ENCODE measurements at regions not wholly inside any gene's neighbourhood (a gene's known extent, or its start where the extent isn't known, plus 50 kb on each side); places are given as distances from the start of the nearest gene placed in this dataset.

GRCh38 chr1:173301507-173301906 lies 94.4 kb upstream of the TNFSF4 start:
- Histone ChIP-seq H3K27ac (ENCODE audit: low read depth in 1 of 2, low read length in 1 of 2) (no peak overlapping the region), H3K36me3 (ENCODE audit: control insufficient read depth in 4 of 4, insufficient read depth in 4 of 4, low read length in 4 of 4) (no peaks in the 10 kb centered on the region), H3K9ac (ENCODE audit: insufficient read depth in 1 of 2, low read length in 2 of 2) (no peak overlapping the region), H3K27me3 (ENCODE audit: control insufficient read depth in 3 of 3, insufficient read depth in 3 of 3, low read length in 2 of 3) (no peaks in the 10 kb centered on the region), H3K4me1 (ENCODE audit: control insufficient read depth in 5 of 5, insufficient read depth in 5 of 5, low read length in 5 of 5) (peaks cover 0 to 13% (median 0%) of the 10 kb centered on the region in 5 donors), H3K4me3 (no peak overlapping the region), H3K9me3 (ENCODE audit: control insufficient read depth in 4 of 4, insufficient read depth in 3 of 4, low read length in 3 of 4) (no peaks in the 10 kb centered on the region)
- no peak for ATAC-seq (ENCODE audit: insufficient read depth, low FRiP score)
- 92 to 95% methylated on average over 1 of the region's 1 CpG for WGBS, 2 donors
- TF ChIP-seq CTCF (IDR thresholded peaks at IDR 0.05; ENCODE audit: control extremely low read depth, extremely low read depth) = no peak
- no peak for DNase-seq

DNA sequence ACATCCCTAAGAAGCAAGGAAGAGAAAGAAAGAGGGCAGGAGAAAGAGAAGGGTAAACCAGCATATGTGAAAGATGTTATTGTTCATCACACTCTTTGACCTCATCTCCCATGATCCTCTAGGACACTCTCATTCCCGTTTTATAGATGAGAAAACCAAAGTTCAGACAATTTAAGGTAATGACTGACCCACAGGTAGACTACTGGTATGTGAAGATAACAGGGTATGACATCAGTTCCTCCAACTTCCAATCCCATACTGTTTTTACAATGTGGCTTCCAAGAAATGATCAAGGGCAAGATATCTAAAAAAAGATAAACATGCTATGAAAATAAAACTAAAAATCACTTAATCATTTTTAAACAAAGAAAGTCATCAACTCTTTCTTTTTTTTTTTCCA lies 95.2 kb upstream of the TNFSF4 start:
- H3K27me3 ChIP-seq (ENCODE audit: control insufficient read depth in 3 of 3, insufficient read depth in 3 of 3, low read length in 2 of 3) = no peaks in the 10 kb centered on the region
- WGBS, 2 donors = 68 to 79% methylated on average over 1 of the region's 1 CpG
- H3K9ac ChIP-seq (ENCODE audit: insufficient read depth in 1 of 2, low read length in 2 of 2) = no peak overlapping the region
- TF ChIP-seq CTCF (IDR thresholded peaks at IDR 0.05; ENCODE audit: control extremely low read depth, extremely low read depth) = no peak
- no peak for DNase-seq
- H3K4me1 ChIP-seq (ENCODE audit: control insufficient read depth in 5 of 5, insufficient read depth in 5 of 5, low read length in 5 of 5) = peaks cover 0 to 13% (median 0%) of the 10 kb centered on the region in 5 donors
- no peaks in the 10 kb centered on the region for H3K9me3 ChIP-seq (ENCODE audit: control insufficient read depth in 4 of 4, insufficient read depth in 3 of 4, low read length in 3 of 4)
- H3K27ac ChIP-seq (ENCODE audit: low read depth in 1 of 2, low read length in 1 of 2) = no peak overlapping the region
- no peaks in the 10 kb centered on the region for H3K36me3 ChIP-seq (ENCODE audit: control insufficient read depth in 4 of 4, insufficient read depth in 4 of 4, low read length in 4 of 4)
- no peak overlapping the region for H3K4me3 ChIP-seq
- no peak for ATAC-seq (ENCODE audit: insufficient read depth, low FRiP score)

DNA sequence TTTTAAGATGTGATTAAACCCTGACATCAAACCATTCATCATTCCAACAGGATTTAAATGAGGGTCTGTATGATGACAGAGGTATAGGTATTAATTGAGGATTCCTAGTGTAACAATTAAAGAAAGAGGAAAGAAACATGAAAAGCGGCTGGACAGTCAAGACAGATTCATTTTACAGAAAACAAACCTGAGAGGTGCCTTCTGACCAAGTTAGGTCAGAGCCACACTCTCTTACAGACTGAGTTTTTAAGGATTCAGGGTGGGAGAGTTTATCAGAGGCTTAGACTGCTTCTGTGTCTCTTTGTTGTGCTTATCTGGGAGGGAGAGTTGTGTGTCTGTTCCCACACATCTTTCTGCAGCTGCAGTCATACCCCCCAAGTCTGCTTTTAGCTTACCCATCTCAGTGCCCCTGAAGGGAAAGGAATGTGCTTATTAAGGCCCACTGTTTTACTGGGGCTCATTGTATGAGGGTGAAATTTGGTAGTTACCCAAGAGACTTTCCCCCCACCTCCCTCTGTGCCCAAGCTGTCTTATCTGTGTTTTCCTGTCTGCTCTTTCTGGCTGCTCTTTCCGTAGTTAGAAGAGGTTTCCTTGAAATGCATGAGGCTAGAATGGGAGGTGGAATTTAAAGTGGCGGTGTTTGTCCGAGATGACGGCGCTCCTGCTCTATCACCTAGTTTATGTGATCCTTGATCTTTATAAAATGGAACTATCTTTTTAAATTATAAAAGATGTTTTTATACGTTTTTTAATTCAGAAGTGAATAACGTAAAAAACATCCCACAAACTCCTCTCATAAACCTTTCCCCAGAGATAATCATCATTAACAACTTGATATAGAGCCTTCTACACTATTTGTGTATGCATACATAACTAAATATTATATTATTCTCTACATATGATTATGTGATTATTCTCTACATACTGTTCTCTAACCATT lies 96.0 kb upstream of the TNFSF4 start:
- Histone ChIP-seq H3K36me3 (ENCODE audit: control insufficient read depth in 4 of 4, insufficient read depth in 4 of 4, low read length in 4 of 4) (no peaks in the 10 kb centered on the region), H3K9me3 (ENCODE audit: control insufficient read depth in 4 of 4, insufficient read depth in 3 of 4, low read length in 3 of 4) (no peaks in the 10 kb centered on the region), H3K4me3 (no peak overlapping the region), H3K27ac (ENCODE audit: low read depth in 1 of 2, low read length in 1 of 2) (no peak overlapping the region), H3K9ac (ENCODE audit: insufficient read depth in 1 of 2, low read length in 2 of 2) (no peak overlapping the region), H3K4me1 (ENCODE audit: control insufficient read depth in 5 of 5, insufficient read depth in 5 of 5, low read length in 5 of 5) (peaks cover 0 to 6% (median 0%) of the 10 kb centered on the region in 5 donors), H3K27me3 (ENCODE audit: control insufficient read depth in 3 of 3, insufficient read depth in 3 of 3, low read length in 2 of 3) (no peaks in the 10 kb centered on the region)
- no peak for ATAC-seq (ENCODE audit: insufficient read depth, low FRiP score)
- TF ChIP-seq CTCF (IDR thresholded peaks at IDR 0.05; ENCODE audit: control extremely low read depth, extremely low read depth) = no peak
- no peak for DNase-seq
- 68 to 69% methylated on average over 8 of the region's 8 CpGs for WGBS, 2 donors

Data from lung (tissue), 11 donors.